ENCODE measurements at regions not wholly inside any gene's neighbourhood (a gene's known extent, or its start where the extent isn't known, plus 50 kb on each side); places are given as distances from the start of the nearest gene placed in this dataset.
"Not testable (repeated sequence)": the region's sequence is repeated elsewhere in the genome, so short reads cannot be mapped to it uniquely, and the experiment has no call there.

DNA sequence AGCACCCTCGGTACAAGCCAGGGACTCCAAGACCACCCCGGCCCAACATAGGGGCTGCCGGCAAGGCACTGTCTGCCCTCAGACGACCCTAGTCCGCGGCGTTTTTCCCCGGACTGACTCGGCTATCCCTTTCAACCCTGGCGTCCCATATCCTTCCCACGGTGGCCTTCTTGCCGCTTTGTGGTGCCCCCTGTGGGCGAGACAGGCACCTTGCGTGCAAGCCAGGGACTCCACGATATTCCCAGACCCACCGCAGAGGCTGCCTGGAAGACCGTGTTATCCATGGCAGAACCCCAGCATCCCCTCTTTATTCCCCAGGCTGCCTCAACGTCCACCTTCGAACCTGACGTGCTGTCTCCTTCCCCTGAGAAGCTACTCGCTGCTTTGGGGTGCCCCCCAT is 204.0 kb upstream of the HSFY1 start:
- TF ChIP-seq CEBPB (IDR thresholded peaks at IDR 0.05); NPAS2 (CRISPR knock-in tag; IDR thresholded peaks at IDR 0.05; ENCODE audit: borderline replicate concordance); PHF8 (IDR thresholded peaks at IDR 0.05; ENCODE audit: borderline replicate concordance, low read depth); HDAC2 (IDR thresholded peaks at IDR 0.05): not testable (repeated sequence)
- TF ChIP-seq, protein P1, sequence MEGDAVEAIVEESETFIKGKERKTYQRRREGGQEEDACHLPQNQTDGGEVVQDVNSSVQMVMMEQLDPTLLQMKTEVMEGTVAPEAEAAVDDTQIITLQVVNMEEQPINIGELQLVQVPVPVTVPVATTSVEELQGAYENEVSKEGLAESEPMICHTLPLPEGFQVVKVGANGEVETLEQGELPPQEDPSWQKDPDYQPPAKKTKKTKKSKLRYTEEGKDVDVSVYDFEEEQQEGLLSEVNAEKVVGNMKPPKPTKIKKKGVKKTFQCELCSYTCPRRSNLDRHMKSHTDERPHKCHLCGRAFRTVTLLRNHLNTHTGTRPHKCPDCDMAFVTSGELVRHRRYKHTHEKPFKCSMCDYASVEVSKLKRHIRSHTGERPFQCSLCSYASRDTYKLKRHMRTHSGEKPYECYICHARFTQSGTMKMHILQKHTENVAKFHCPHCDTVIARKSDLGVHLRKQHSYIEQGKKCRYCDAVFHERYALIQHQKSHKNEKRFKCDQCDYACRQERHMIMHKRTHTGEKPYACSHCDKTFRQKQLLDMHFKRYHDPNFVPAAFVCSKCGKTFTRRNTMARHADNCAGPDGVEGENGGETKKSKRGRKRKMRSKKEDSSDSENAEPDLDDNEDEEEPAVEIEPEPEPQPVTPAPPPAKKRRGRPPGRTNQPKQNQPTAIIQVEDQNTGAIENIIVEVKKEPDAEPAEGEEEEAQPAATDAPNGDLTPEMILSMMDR (IDR thresholded peaks at IDR 0.05) = not testable (repeated sequence)
